ENCODE measurements at regions not wholly inside any gene's neighbourhood (a gene's known extent, or its start where the extent isn't known, plus 50 kb on each side); places are given as distances from the start of the nearest gene placed in this dataset.

GRCh38 chr21:35933466-35933865, 126.9 kb downstream of the SETD4 start:
- DNase-seq, result peak; percentile 44

- peak; percentile 61 for DNase-seq
Measured at GRCh38 chr21:35932232-35932911, 128.0 kb downstream of the SETD4 start.

GRCh38 chr21:35929901-35930300, 130.4 kb downstream of the SETD4 start:
- DNase-seq, result no peak

GRCh38 chr21:35927262-35927661, 133.1 kb downstream of the SETD4 start:
- DNase-seq, result no peak

- DNase-seq, result no peak
Measured at GRCh38 chr21:35926003-35926740, 134.2 kb downstream of the SETD4 start.

GRCh38 chr21:35925497-35925896, 134.8 kb downstream of the SETD4 start:
- DNase-seq, result no peak

GRCh38 chr21:35924714-35925301, 135.5 kb downstream of the SETD4 start:
- peak; percentile 67 for DNase-seq

GRCh38 chr21:35923971-35924370, 136.4 kb downstream of the SETD4 start:
- no peak for DNase-seq

- DNase-seq, result no peak
Measured at GRCh38 chr21:35922618-35923017, 137.7 kb downstream of the SETD4 start.

- no peak for DNase-seq
Measured at GRCh38 chr21:35921471-35921870, 138.9 kb downstream of the SETD4 start.

- DNase-seq, result no peak
Measured at GRCh38 chr21:35920436-35920835, 139.9 kb downstream of the SETD4 start.

GRCh38 chr21:35915030-35915429, 145.3 kb downstream of the SETD4 start:
- no peak for DNase-seq

- no peak for DNase-seq
Measured at GRCh38 chr21:35911412-35912191, 148.7 kb downstream of the SETD4 start.

GRCh38 chr21:35909456-35910223, 150.7 kb downstream of the SETD4 start:
- no peak for DNase-seq

GRCh38 chr21:35908311-35909078, 151.8 kb downstream of the SETD4 start:
- no peak for DNase-seq

GRCh38 chr21:35906586-35906985, 153.7 kb downstream of the SETD4 start:
- no peak for DNase-seq

- no peak for DNase-seq
Measured at GRCh38 chr21:35905963-35906345, 154.4 kb downstream of the SETD4 start.

GRCh38 chr21:35905096-35905962, 155.0 kb downstream of the SETD4 start:
- DNase-seq, result no peak

GRCh38 chr21:35900539-35900938, 159.8 kb downstream of the SETD4 start:
- no peak for DNase-seq

GRCh38 chr21:35896060-35896459, 164.3 kb downstream of the SETD4 start:
- no peak for DNase-seq

- DNase-seq, result no peak
Measured at GRCh38 chr21:35895598-35895997, 164.7 kb downstream of the SETD4 start.
